Smooth muscle cell (in vitro differentiated cells): ENCODE measurements at regions not wholly inside any gene's neighbourhood (a gene's known extent, or its start where the extent isn't known, plus 50 kb on each side); places are given as distances from the start of the nearest gene placed in this dataset.

Experiments used
- DNase-seq: peaks from one replicate; lab custom pipeline; 2025; ENCODE audit not compliant: unreplicated experiment; lab: John Stamatoyannopoulos, UW
- H2AFZ ChIP-seq: fragments of 200-600 bp; sonication (generic); 2 replicates; pipeline ENCODE4 v1.6.0; 2016; ENCODE audit warnings: antibody characterized with exemption, low read depth, mild to moderate bottlenecking
- H3F3A ChIP-seq: fragments of 200-600 bp; sonication (generic); 2 replicates; pipeline ENCODE4 v1.6.0; 2017; ENCODE audit warnings: antibody characterized with exemption, low read depth
- H3K27ac ChIP-seq: fragments of 200-600 bp; sonication (generic); 2 replicates; pipeline ENCODE4 v1.5.1; 2016; ENCODE audit warnings: low read depth, mild to moderate bottlenecking
- H3K27me3 ChIP-seq: fragments of 200-600 bp; sonication (generic); 2 replicates; pipeline ENCODE4 v1.6.1; 2016; ENCODE audit warnings: low read depth, mild to moderate bottlenecking
- H3K36me3 ChIP-seq: fragments of 200-600 bp; sonication (generic); 2 replicates; pipeline ENCODE4 v1.5.1; 2016; ENCODE audit warnings: low read depth
- H3K4me1 ChIP-seq: fragments of 200-600 bp; sonication (generic); 2 replicates; pipeline ENCODE4 v1.5.1; 2016; ENCODE audit warnings: low read depth
- H3K4me2 ChIP-seq: fragments of 200-600 bp; sonication (generic); 2 replicates; pipeline ENCODE4 v1.6.0; 2016; ENCODE audit warnings: mild to moderate bottlenecking
- H3K4me3 ChIP-seq: fragments of 200-600 bp; sonication (generic); 2 replicates; pipeline ENCODE4 v1.5.1; 2016; ENCODE audit warnings: mild to moderate bottlenecking
- H3K79me2 ChIP-seq: fragments of 200-600 bp; sonication (generic); 2 replicates; pipeline ENCODE4 v1.6.0; 2016; ENCODE audit warnings: low read depth, mild to moderate bottlenecking
- H3K9ac ChIP-seq: fragments of 200-600 bp; sonication (generic); 2 replicates; pipeline ENCODE4 v1.6.0; 2016; ENCODE audit warnings: low read depth
- H3K9me3 ChIP-seq: fragments of 200-600 bp; sonication (generic); replicated peaks from 2 replicates; pipeline ENCODE4 v1.5.1; 2016; ENCODE audit warnings: low read depth
- H4K20me1 ChIP-seq: fragments of 200-600 bp; sonication (generic); 2 replicates; pipeline ENCODE4 v1.6.0; 2016; ENCODE audit warnings: low read depth
- WGBS: methylation state at CpG from one replicate; pipeline ENCODE4 v1.1.7; 2016; ENCODE audit warnings: low lambda C conversion rate; 5-methylcytosine and 5-hydroxymethylcytosine counted together
- TF ChIP-seq, protein P1 (sequence below): fragments of 200-600 bp; sonication (generic); IDR thresholded peaks from 2 replicates; pipeline ENCODE4 v1.5.1; 2017; ENCODE audit warnings: borderline replicate concordance, mild to moderate bottlenecking, antibody characterized with exemption; ENCODE audit not compliant: insufficient read depth, poor library complexity, severe bottlenecking

DNA sequence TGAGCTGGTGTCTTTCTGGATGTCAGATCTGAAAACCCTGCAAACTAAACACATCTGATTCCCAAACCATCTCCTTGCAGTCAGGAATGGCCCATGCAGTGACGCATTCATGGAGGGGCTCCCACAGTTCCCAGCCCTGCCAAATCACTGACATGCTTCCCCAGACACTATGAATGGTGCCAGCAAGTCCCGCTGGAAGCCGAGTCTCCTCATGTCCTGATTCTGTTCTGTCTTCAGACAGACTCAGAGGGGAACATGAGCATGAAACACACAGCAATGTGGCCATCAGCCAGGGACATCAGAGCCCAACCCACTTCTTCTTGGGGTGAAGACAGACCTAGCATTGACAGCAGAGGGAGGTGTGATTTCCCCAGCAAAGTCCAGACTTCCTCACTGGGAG lies 83.7 kb downstream of the TTC32 start:
- Histone ChIP-seq H3K27me3 (no peaks in the 10 kb centered on the region), H3K4me1 (no peaks in the 10 kb centered on the region), H3K9ac (no peak overlapping the region), H2AFZ (no peak overlapping the region), H3K79me2 (no peaks in the 10 kb centered on the region), H3K4me3 (no peak overlapping the region), H3K9me3 (no peaks in the 10 kb centered on the region), H3F3A (no peaks in the 10 kb centered on the region), H4K20me1 (no peaks in the 10 kb centered on the region), H3K36me3 (no peaks in the 10 kb centered on the region), H3K4me2 (no peak overlapping the region), H3K27ac (no peak overlapping the region)
- no peak for DNase-seq
- TF ChIP-seq, protein P1, sequence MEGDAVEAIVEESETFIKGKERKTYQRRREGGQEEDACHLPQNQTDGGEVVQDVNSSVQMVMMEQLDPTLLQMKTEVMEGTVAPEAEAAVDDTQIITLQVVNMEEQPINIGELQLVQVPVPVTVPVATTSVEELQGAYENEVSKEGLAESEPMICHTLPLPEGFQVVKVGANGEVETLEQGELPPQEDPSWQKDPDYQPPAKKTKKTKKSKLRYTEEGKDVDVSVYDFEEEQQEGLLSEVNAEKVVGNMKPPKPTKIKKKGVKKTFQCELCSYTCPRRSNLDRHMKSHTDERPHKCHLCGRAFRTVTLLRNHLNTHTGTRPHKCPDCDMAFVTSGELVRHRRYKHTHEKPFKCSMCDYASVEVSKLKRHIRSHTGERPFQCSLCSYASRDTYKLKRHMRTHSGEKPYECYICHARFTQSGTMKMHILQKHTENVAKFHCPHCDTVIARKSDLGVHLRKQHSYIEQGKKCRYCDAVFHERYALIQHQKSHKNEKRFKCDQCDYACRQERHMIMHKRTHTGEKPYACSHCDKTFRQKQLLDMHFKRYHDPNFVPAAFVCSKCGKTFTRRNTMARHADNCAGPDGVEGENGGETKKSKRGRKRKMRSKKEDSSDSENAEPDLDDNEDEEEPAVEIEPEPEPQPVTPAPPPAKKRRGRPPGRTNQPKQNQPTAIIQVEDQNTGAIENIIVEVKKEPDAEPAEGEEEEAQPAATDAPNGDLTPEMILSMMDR, result no peak
- 93% methylated on average over 3 of the region's 3 CpGs for WGBS

DNA sequence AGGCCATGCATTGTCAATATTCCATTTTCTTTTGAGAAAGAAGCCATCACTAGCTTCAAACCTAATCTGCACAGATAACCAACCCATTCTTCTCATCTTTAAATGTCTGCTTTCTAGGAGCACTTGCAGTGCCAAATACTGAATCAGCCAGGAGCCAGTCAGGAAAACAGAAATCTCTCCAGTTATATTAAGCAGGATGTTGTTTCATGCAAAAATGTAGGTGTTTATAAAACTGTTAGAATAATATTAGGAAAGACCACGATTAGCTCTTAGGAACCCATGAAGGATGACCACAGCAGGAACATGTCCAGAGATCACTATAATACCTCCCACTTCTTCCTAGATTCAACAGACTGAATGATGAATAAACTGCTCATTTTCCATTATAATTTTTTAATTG lies 86.0 kb downstream of the TTC32 start:
- no peak overlapping the region for H3K4me2 ChIP-seq
- no peaks in the 10 kb centered on the region for H3K36me3 ChIP-seq
- H3F3A ChIP-seq, result no peaks in the 10 kb centered on the region
- H3K4me1 ChIP-seq, result no peaks in the 10 kb centered on the region
- H3K79me2 ChIP-seq, result no peaks in the 10 kb centered on the region
- no peaks in the 10 kb centered on the region for H4K20me1 ChIP-seq
- H3K4me3 ChIP-seq, result no peak overlapping the region
- TF ChIP-seq, protein P1, result no peak
- H3K27me3 ChIP-seq, result no peaks in the 10 kb centered on the region
- no peak for DNase-seq
- no peak overlapping the region for H2AFZ ChIP-seq
- no peak overlapping the region for H3K27ac ChIP-seq
- WGBS, result 72% methylated on average over 1 of the region's 1 CpG
- H3K9ac ChIP-seq, result no peak overlapping the region
- no peaks in the 10 kb centered on the region for H3K9me3 ChIP-seq

DNA sequence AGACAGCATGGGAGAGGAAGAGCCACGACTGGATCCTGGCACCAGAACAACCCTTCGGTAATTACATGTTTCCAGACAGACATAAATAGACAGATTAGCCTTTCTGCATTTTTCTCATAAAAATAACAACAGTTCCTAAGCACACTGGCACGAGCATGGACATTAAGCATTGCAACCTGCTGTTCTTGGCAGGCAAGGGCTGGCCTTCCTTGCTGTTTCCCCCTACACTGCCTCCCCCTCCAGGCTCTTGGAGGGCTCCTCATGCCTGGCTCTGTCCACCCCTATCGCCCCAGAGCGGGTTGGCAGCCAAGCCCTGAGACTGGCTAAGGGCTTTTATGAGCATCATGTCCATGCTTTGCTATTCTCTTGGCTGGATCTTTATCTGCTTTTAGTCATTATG lies 89.6 kb downstream of the TTC32 start:
- Histone ChIP-seq H3K27me3 (no peaks in the 10 kb centered on the region), H3K36me3 (no peaks in the 10 kb centered on the region), H3K4me3 (no peak overlapping the region), H3F3A (no peaks in the 10 kb centered on the region), H3K4me1 (no peaks in the 10 kb centered on the region), H3K9ac (no peak overlapping the region), H3K27ac (no peak overlapping the region), H3K9me3 (no peaks in the 10 kb centered on the region), H3K79me2 (no peaks in the 10 kb centered on the region), H2AFZ (no peak overlapping the region), H4K20me1 (no peaks in the 10 kb centered on the region), H3K4me2 (no peak overlapping the region)
- TF ChIP-seq, protein P1, result no peak
- 75% methylated on average over 5 of the region's 5 CpGs for WGBS
- DNase-seq, result no peak

DNA sequence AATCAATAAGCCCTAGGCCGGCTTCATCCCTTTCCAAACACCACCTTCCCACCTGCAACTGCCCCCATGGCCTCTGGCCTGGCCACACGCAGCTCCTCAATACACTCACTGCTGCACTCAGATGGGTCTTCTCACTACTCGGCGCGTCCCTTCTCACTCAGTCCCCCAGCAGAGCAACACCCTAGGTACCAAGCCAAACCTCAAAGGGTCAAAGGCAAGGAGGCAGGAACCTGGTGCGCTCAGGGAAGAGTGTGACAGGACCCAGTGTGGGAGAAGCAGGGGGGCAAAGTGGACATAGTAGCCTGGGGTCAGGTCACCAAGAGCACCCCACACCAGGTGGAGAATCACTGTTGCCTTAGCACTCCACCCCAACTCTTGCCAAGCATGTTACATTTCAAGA lies 90.6 kb downstream of the TTC32 start:
- H4K20me1 ChIP-seq, result no peaks in the 10 kb centered on the region
- WGBS, result 93% methylated on average over 6 of the region's 6 CpGs
- no peak overlapping the region for H2AFZ ChIP-seq
- H3K27me3 ChIP-seq, result no peaks in the 10 kb centered on the region
- no peaks in the 10 kb centered on the region for H3K4me1 ChIP-seq
- no peaks in the 10 kb centered on the region for H3K36me3 ChIP-seq
- H3K9me3 ChIP-seq, result no peaks in the 10 kb centered on the region
- H3K4me3 ChIP-seq, result no peak overlapping the region
- H3K4me2 ChIP-seq, result no peak overlapping the region
- no peak overlapping the region for H3K27ac ChIP-seq
- no peaks in the 10 kb centered on the region for H3F3A ChIP-seq
- DNase-seq, result no peak
- no peak overlapping the region for H3K9ac ChIP-seq
- no peaks in the 10 kb centered on the region for H3K79me2 ChIP-seq
- TF ChIP-seq, protein P1, result no peak
